ENCODE measurements at regions not wholly inside any gene's neighbourhood (a gene's known extent, or its start where the extent isn't known, plus 50 kb on each side); places are given as distances from the start of the nearest gene placed in this dataset.

DNA sequence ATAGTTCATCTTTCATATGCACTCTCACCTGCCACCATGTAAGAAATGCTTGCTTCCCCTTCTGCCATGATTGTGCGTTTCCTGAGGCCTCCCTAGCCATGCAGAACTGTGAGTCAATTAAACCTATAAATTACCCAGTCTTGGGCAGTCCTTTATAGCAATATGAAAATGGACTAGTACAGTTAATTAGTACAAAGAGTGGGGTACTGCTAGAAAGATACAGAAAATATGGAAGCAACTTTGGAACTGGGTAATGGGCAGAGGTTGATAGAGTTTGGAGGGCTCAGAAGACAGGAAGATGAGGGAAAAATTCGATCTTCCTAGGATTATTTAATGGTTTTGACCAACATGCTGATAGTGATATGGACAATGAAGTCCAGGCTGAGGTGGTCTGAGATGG, 246.9 kb downstream of the CGGBP1 start:
- TF ChIP-seq RAD21 (conservative IDR thresholded peaks at IDR 0.05) (no peak), TAF1 (IDR thresholded peaks at IDR 0.05; ENCODE audit: low read depth) (no peak), POLR2AphosphoS5 (IDR thresholded peaks at IDR 0.05) (no peak), REST (IDR thresholded peaks at IDR 0.05; ENCODE audit: borderline replicate concordance) (no peak)
- TF ChIP-seq, protein P1, sequence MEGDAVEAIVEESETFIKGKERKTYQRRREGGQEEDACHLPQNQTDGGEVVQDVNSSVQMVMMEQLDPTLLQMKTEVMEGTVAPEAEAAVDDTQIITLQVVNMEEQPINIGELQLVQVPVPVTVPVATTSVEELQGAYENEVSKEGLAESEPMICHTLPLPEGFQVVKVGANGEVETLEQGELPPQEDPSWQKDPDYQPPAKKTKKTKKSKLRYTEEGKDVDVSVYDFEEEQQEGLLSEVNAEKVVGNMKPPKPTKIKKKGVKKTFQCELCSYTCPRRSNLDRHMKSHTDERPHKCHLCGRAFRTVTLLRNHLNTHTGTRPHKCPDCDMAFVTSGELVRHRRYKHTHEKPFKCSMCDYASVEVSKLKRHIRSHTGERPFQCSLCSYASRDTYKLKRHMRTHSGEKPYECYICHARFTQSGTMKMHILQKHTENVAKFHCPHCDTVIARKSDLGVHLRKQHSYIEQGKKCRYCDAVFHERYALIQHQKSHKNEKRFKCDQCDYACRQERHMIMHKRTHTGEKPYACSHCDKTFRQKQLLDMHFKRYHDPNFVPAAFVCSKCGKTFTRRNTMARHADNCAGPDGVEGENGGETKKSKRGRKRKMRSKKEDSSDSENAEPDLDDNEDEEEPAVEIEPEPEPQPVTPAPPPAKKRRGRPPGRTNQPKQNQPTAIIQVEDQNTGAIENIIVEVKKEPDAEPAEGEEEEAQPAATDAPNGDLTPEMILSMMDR (IDR thresholded peaks at IDR 0.05; ENCODE audit: poor library complexity, severe bottlenecking) = no peak

All from neural cell (in vitro differentiated cells).